H7 (cell line): ENCODE measurements at regions not wholly inside any gene's neighbourhood (a gene's known extent, or its start where the extent isn't known, plus 50 kb on each side); places are given as distances from the start of the nearest gene placed in this dataset.
"Not testable (repeated sequence)": the region's sequence is repeated elsewhere in the genome, so short reads cannot be mapped to it uniquely, and the experiment has no call there.

ENCODE experiments used
- DNase-seq: peaks from one replicate; pipeline ENCODE4 v3.0.0; 2012
- H3K27me3 ChIP-seq: 2 replicates; pipeline ENCODE4 v1.6.0; 2011; ENCODE audit warnings: mild to moderate bottlenecking, low read length; ENCODE audit not compliant: control insufficient read depth, insufficient read depth
- H3K36me3 ChIP-seq: replicated peaks from 2 replicates; pipeline ENCODE4 v1.5.1; 2011; ENCODE audit warnings: low read length; ENCODE audit not compliant: control insufficient read depth, insufficient read depth
- H3K4me3 ChIP-seq: 2 replicates; pipeline ENCODE4 v1.5.1; 2011; ENCODE audit warnings: low read depth, mild to moderate bottlenecking, control low read depth, low read length, moderate library complexity; ENCODE audit not compliant: insufficient read depth

DNA sequence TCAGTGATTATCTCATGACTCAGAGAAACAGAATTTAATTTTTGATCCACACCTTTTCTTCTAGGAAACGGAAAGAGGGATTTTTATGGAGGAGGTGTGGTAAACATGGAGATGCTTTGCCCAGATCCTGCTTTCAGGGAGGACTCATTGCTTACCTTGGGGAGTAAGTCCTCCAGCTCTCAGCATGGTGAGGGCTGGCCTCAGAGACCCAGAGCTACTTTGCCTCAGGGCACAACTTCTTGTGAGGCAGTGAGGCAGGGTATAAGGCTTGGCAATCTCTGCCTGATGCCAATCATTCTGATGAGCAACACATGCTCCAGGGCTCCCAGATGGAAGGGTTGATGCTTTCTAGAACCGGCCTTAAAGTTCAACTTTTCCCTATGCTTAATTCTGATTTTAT, 189.9 kb upstream of the DCC start:
- DNase-seq: no peak
- Histone ChIP-seq H3K36me3 (no peaks in the 10 kb centered on the region), H3K27me3 (no peaks in the 10 kb centered on the region), H3K4me3 (no peak overlapping the region)

DNA sequence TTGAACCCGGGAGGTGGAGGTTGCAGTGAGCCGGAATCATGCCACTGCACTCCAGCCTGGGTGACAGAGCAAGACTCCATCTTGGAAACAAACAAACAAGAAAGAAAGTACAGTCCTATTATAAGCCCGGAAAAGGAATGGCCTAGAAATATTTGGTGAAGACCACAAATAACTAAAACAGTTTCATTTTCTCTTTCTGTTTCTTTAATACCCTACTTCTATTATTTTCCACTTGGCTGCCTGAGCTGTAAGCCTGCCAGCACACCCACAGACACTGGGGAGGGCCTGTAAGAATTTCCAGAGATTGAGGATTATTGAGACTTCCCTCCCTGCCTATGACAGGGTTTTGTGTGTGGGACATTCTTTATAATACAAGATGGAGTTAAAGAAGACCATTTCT, 188.0 kb upstream of the DCC start:
- no peak for DNase-seq
- no peaks in the 10 kb centered on the region for H3K27me3 ChIP-seq
- no peaks in the 10 kb centered on the region for H3K36me3 ChIP-seq
- H3K4me3 ChIP-seq: no peak overlapping the region

DNA sequence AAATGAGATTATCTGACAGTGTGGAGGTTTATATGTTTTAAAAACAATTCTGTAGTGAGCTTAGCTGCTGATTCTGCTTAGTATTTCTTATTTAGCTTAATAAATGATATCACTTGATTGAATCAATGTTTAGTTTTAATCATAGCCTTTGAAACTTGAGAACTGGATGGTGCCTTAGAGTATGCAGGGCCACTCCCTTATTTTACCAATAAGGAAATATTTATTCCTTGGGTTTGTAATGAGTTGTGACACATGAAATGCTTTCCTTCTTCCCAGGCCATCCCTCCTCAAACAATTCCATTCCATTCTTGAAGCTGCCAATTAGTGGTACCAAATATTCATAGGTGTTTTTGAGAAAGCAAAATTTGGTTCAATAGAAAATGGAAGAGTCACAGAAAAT, 183.8 kb upstream of the DCC start:
- no peaks in the 10 kb centered on the region for H3K36me3 ChIP-seq
- DNase-seq: no peak

GRCh38 chr18:52160636-52161035, 179.4 kb upstream of the DCC start:
- no peaks in the 10 kb centered on the region for H3K36me3 ChIP-seq
- no peak overlapping the region for H3K4me3 ChIP-seq
- no peak for DNase-seq

More for the DNA sequence above, 183.8 kb upstream of the DCC start:
- H3K4me3 ChIP-seq: no peak overlapping the region
- H3K27me3 ChIP-seq: no peaks in the 10 kb centered on the region

GRCh38 chr18:52163478-52163877, 176.5 kb upstream of the DCC start:
- no peak for DNase-seq
- H3K4me3 ChIP-seq: no peak overlapping the region
- H3K36me3 ChIP-seq: no peaks in the 10 kb centered on the region
- H3K27me3 ChIP-seq: no peaks in the 10 kb centered on the region

More at GRCh38 chr18:52160636-52161035, 179.4 kb upstream of the DCC start:
- H3K27me3 ChIP-seq: no peaks in the 10 kb centered on the region

- not testable (repeated sequence) for H3K4me3 ChIP-seq, H3K27me3 ChIP-seq, DNase-seq, H3K36me3 ChIP-seq
These were observed 171.9 kb upstream of the DCC start for GRCh38 chr18:52168131-52168530.

GRCh38 chr18:52174220-52174619, 165.8 kb upstream of the DCC start:
- no peak for DNase-seq
- no peak overlapping the region for H3K4me3 ChIP-seq
- H3K27me3 ChIP-seq: no peaks in the 10 kb centered on the region
- H3K36me3 ChIP-seq: no peaks in the 10 kb centered on the region

DNA sequence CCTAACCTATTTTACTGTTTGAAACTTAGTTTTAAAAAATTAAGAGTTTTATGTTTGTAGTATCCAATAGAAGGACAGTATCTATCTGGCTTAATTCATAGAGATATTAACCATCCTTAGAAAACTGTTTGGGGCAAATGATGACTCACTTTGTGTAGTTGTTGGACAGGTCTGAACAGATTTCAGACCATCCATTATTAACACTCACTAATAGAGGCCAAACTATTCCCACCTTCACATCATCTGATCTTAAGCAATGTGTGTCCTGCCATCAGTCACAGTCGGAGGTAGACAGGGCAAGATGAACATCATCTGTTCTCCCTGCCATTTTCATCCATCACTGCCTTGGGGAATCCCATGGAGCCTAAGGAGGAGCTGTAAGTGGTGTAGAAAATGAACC, 164.6 kb upstream of the DCC start:
- H3K36me3 ChIP-seq: no peaks in the 10 kb centered on the region
- H3K4me3 ChIP-seq: no peak overlapping the region
- H3K27me3 ChIP-seq: no peaks in the 10 kb centered on the region
- no peak for DNase-seq

GRCh38 chr18:52183107-52183506, 156.9 kb upstream of the DCC start:
- Histone ChIP-seq H3K27me3 (no peaks in the 10 kb centered on the region), H3K4me3 (no peak overlapping the region), H3K36me3 (no peaks in the 10 kb centered on the region)
- no peak for DNase-seq

- H3K4me3 ChIP-seq: no peak overlapping the region
- H3K36me3 ChIP-seq: no peaks in the 10 kb centered on the region
- H3K27me3 ChIP-seq: no peaks in the 10 kb centered on the region
- DNase-seq: no peak
These were observed 149.8 kb upstream of the DCC start for GRCh38 chr18:52190195-52190594.

GRCh38 chr18:52190631-52191030, 149.4 kb upstream of the DCC start:
- no peaks in the 10 kb centered on the region for H3K36me3 ChIP-seq
- H3K4me3 ChIP-seq: no peak overlapping the region
- DNase-seq: no peak
- no peaks in the 10 kb centered on the region for H3K27me3 ChIP-seq

GRCh38 chr18:52200406-52200805, 139.6 kb upstream of the DCC start:
- Histone ChIP-seq H3K4me3 (no peak overlapping the region), H3K36me3 (no peaks in the 10 kb centered on the region), H3K27me3 (no peaks in the 10 kb centered on the region)
- no peak for DNase-seq

DNA sequence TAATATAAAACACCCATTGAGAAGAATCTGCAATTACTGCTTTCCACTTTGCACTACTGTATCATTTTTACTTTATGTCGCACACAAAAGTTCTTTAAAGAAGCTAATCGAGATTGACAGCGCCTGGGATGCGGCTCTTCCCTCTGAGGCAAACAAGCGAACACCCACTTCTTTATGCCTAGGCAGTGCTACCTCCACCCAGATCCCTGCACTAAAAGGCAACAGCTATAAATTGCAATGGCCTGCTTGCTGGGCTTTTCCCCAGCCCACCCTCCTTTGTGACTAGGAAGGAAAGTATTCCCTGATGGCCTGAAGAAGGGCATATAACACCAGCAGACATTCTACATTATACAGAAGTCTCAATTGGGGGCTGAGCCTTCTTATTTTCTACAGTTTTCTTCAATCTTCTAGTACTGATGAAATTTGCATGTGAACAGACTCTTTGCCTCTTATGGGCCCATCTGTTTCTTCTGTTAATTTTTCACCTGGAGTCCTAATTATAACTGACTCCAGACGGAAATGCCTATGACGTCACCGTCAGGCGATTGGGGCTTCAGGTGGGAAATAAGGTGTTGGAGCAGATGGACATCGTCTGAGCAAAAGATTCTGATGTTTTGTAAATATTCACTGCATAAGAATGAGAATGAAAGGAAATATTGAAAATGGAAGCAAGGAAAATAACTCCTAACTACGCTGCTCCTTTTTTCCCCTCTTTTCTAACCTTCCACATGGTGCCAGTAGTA, 138.9 kb upstream of the DCC start:
- Histone ChIP-seq H3K27me3 (no peaks in the 10 kb centered on the region), H3K4me3 (no peak overlapping the region), H3K36me3 (no peaks in the 10 kb centered on the region)
- DNase-seq: no peak

- Histone ChIP-seq H3K27me3 (no peaks in the 10 kb centered on the region), H3K4me3 (no peak overlapping the region), H3K36me3 (no peaks in the 10 kb centered on the region)
- no peak for DNase-seq
These were observed 131.4 kb upstream of the DCC start for GRCh38 chr18:52208646-52209045.

DNA sequence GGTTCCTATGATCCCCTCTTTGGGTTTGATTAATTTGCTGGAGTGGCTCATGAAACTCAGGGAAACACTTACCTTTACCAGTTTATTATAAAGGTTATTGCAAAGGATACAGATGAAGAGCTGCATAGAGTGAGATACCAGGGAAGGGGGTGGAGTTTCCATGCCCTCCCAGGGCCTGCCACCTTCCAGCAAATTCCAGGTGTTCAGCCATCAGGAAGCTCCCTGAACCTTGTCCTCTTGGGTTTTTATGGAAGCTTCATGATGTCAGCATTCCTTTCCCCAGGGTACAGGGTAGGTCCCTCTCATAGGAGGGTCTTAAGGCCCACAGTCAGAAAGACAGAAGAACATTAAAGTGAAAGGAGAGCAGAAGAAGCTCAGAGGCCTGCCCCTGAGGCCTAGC, 123.9 kb upstream of the DCC start:
- H3K36me3 ChIP-seq: no peaks in the 10 kb centered on the region
- no peak overlapping the region for H3K4me3 ChIP-seq
- H3K27me3 ChIP-seq: no peaks in the 10 kb centered on the region
- no peak for DNase-seq

DNA sequence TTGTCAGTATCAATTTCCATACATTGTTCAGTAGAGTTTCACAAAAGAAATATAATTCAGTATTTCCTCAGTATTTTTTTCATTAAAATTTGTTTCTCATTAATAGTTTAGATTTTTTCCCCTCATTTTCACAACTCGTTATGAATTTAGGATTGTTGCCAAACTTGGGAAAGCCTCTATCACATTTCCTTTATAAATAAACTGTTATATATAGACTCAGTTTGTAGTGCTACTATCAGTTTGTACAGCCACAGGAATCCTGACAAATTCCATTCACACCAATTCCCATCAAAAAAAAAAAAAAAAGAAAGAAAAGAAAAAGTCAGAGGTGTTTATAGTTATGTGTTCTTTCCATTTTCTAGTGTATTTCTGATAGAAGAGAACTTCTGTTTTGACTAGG, 123.3 kb upstream of the DCC start:
- H3K36me3 ChIP-seq: no peaks in the 10 kb centered on the region
- no peaks in the 10 kb centered on the region for H3K27me3 ChIP-seq
- no peak overlapping the region for H3K4me3 ChIP-seq
- DNase-seq: no peak
